ENCODE measurements at regions not wholly inside any gene's neighbourhood (a gene's known extent, or its start where the extent isn't known, plus 50 kb on each side); places are given as distances from the start of the nearest gene placed in this dataset.

- no peaks in the 10 kb centered on the region for H3K27me3 ChIP-seq (ENCODE audit: control insufficient read depth, insufficient read depth, low read length)
- no peaks in the 10 kb centered on the region for H3K9me3 ChIP-seq (ENCODE audit: control insufficient read depth, insufficient read depth, low read length)
- H3K9ac ChIP-seq (ENCODE audit: low read depth, low read length): no peak overlapping the region
- H3K36me3 ChIP-seq (ENCODE audit: control insufficient read depth, insufficient read depth, low read length): no peaks in the 10 kb centered on the region
- H3K4me1 ChIP-seq (ENCODE audit: control insufficient read depth, insufficient read depth, low read length): no peaks in the 10 kb centered on the region
- no peak overlapping the region for H3K4me3 ChIP-seq (ENCODE audit: low read depth, low read length)
Observed at GRCh38 chr1:87928623-87929022, 599.9 kb downstream of the LMO4 start.

- H3K4me3 ChIP-seq (ENCODE audit: low read depth, low read length): no peak overlapping the region
- no peaks in the 10 kb centered on the region for H3K4me1 ChIP-seq (ENCODE audit: control insufficient read depth, insufficient read depth, low read length)
- no peak overlapping the region for H3K9ac ChIP-seq (ENCODE audit: low read depth, low read length)
- no peaks in the 10 kb centered on the region for H3K36me3 ChIP-seq (ENCODE audit: control insufficient read depth, insufficient read depth, low read length)
- H3K27me3 ChIP-seq (ENCODE audit: control insufficient read depth, insufficient read depth, low read length): no peaks in the 10 kb centered on the region
- H3K9me3 ChIP-seq (ENCODE audit: control insufficient read depth, insufficient read depth, low read length): no peaks in the 10 kb centered on the region
Observed at GRCh38 chr1:87929906-87930305, 601.2 kb downstream of the LMO4 start.

GRCh38 chr1:87930796-87931195, 602.1 kb downstream of the LMO4 start:
- H3K4me1 ChIP-seq (ENCODE audit: control insufficient read depth, insufficient read depth, low read length): no peaks in the 10 kb centered on the region
- no peaks in the 10 kb centered on the region for H3K27me3 ChIP-seq (ENCODE audit: control insufficient read depth, insufficient read depth, low read length)
- no peaks in the 10 kb centered on the region for H3K9me3 ChIP-seq (ENCODE audit: control insufficient read depth, insufficient read depth, low read length)
- H3K4me3 ChIP-seq (ENCODE audit: low read depth, low read length): no peak overlapping the region
- H3K36me3 ChIP-seq (ENCODE audit: control insufficient read depth, insufficient read depth, low read length): no peaks in the 10 kb centered on the region
- no peak overlapping the region for H3K9ac ChIP-seq (ENCODE audit: low read depth, low read length)

DNA sequence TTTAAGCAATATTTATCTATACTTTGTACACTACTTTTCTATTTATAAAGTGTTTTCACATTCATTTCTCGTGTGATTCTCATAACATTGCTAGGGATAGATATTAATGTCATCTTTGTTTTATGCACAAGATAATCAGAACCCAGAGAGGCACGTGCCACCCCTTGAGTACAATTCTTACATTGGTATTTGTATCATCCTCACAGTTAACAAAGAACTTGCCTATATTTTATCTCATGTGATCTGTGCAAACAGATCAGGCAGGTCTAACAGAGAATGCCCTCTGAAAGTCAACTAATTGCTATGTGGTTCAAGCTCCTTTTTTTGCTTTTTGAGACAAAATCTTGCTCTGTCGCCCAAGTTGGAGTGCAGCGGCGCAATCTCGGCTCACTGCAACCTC, 604.5 kb downstream of the LMO4 start:
- no peaks in the 10 kb centered on the region for H3K36me3 ChIP-seq (ENCODE audit: control insufficient read depth, insufficient read depth, low read length)
- no peak overlapping the region for H3K9ac ChIP-seq (ENCODE audit: low read depth, low read length)
- no peak overlapping the region for H3K4me3 ChIP-seq (ENCODE audit: low read depth, low read length)
- no peaks in the 10 kb centered on the region for H3K27me3 ChIP-seq (ENCODE audit: control insufficient read depth, insufficient read depth, low read length)
- no peaks in the 10 kb centered on the region for H3K4me1 ChIP-seq (ENCODE audit: control insufficient read depth, insufficient read depth, low read length)
- no peaks in the 10 kb centered on the region for H3K9me3 ChIP-seq (ENCODE audit: control insufficient read depth, insufficient read depth, low read length)

- H3K27me3 ChIP-seq (ENCODE audit: control insufficient read depth, insufficient read depth, low read length): no peaks in the 10 kb centered on the region
- H3K4me3 ChIP-seq (ENCODE audit: low read depth, low read length): no peak overlapping the region
- no peaks in the 10 kb centered on the region for H3K4me1 ChIP-seq (ENCODE audit: control insufficient read depth, insufficient read depth, low read length)
- H3K36me3 ChIP-seq (ENCODE audit: control insufficient read depth, insufficient read depth, low read length): no peaks in the 10 kb centered on the region
- no peak overlapping the region for H3K9ac ChIP-seq (ENCODE audit: low read depth, low read length)
- H3K9me3 ChIP-seq (ENCODE audit: control insufficient read depth, insufficient read depth, low read length): no peaks in the 10 kb centered on the region
Observed at GRCh38 chr1:87935130-87935529, 606.5 kb downstream of the LMO4 start.

GRCh38 chr1:87937831-87938395, 609.2 kb downstream of the LMO4 start:
- H3K4me1 ChIP-seq (ENCODE audit: control insufficient read depth, insufficient read depth, low read length): peaks cover 6% of the 10 kb centered on the region
- no peaks in the 10 kb centered on the region for H3K36me3 ChIP-seq (ENCODE audit: control insufficient read depth, insufficient read depth, low read length)
- no peaks in the 10 kb centered on the region for H3K27me3 ChIP-seq (ENCODE audit: control insufficient read depth, insufficient read depth, low read length)
- no peaks in the 10 kb centered on the region for H3K9me3 ChIP-seq (ENCODE audit: control insufficient read depth, insufficient read depth, low read length)
- H3K4me3 ChIP-seq (ENCODE audit: low read depth, low read length): no peak overlapping the region
- no peak overlapping the region for H3K9ac ChIP-seq (ENCODE audit: low read depth, low read length)

DNA sequence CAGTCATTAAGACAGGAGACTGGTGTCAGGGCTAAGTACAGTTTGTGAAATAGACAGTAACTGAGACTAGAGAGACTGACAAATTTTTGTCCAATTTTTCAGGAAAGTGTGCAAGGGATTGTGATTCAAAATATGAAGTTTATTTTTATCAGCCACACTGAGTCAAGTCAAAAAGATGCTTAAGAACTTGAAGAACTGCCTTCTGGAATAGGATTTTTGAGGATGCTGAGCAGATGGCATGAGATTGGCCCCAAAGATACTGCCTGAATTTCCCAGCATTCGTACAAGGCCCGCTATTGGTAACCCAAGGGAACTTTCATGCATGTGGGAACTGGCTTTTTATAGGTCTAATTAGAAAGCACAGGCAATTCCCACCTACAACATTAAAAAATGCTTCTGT, 610.0 kb downstream of the LMO4 start:
- H3K36me3 ChIP-seq (ENCODE audit: control insufficient read depth, insufficient read depth, low read length): no peaks in the 10 kb centered on the region
- H3K27me3 ChIP-seq (ENCODE audit: control insufficient read depth, insufficient read depth, low read length): no peaks in the 10 kb centered on the region
- no peak overlapping the region for H3K4me3 ChIP-seq (ENCODE audit: low read depth, low read length)
- H3K9ac ChIP-seq (ENCODE audit: low read depth, low read length): no peak overlapping the region
- peaks cover 6% of the 10 kb centered on the region for H3K4me1 ChIP-seq (ENCODE audit: control insufficient read depth, insufficient read depth, low read length)
- no peaks in the 10 kb centered on the region for H3K9me3 ChIP-seq (ENCODE audit: control insufficient read depth, insufficient read depth, low read length)

DNA sequence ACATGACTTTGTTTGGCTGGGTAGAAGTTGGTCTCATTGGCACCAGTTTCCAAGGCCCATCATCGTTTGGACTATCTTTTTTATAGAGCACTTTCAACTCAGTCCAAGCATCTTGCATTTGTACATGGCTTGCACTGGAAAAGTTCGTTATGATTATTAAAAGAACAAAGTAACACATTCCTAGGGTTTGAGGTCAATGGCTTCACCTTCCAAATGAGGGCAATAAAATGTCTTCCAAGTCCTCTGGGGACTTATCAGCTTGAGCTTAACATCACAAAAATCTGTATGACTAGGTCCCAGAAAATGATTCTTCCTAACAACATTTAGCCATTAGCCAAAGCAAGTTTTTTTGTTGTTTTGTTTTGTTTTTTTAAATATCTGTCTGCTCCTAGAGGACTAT, 610.8 kb downstream of the LMO4 start:
- Histone ChIP-seq H3K4me3 (ENCODE audit: low read depth, low read length) (no peak overlapping the region), H3K9me3 (ENCODE audit: control insufficient read depth, insufficient read depth, low read length) (no peaks in the 10 kb centered on the region), H3K27me3 (ENCODE audit: control insufficient read depth, insufficient read depth, low read length) (no peaks in the 10 kb centered on the region), H3K9ac (ENCODE audit: low read depth, low read length) (no peak overlapping the region), H3K4me1 (ENCODE audit: control insufficient read depth, insufficient read depth, low read length) (peaks cover 6% of the 10 kb centered on the region), H3K36me3 (ENCODE audit: control insufficient read depth, insufficient read depth, low read length) (no peaks in the 10 kb centered on the region)

GRCh38 chr1:87940421-87940820, 611.7 kb downstream of the LMO4 start:
- H3K9ac ChIP-seq (ENCODE audit: low read depth, low read length): no peak overlapping the region

DNA sequence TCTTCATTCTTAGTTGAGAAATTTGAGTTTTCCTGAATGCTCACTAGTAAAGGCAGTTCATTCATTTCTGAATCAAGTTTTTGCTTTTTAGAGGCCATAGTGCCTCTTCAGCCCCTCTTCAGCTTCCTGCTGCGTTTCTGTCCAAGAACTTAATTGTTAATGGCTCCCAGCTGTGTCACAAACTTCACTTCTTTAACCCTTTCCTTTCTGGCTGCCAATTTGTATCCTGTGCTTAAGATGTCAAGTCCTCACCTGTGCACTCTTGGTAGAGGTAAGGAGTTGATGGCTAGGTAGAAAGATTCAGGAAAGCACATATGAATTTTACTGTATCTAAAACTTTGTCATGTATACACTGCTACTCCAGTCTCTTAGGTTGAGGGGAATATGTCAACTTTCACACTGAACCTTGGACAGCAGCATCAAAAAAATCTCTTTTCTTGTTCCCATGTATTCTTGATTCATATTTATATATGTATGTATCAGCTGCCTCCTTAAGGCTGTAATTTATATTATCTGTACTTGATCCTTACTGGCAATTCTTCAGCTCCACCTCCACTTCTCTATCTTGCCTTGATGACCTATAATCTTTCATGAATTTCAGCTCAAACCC, 612.8 kb downstream of the LMO4 start:
- no peak overlapping the region for H3K9ac ChIP-seq (ENCODE audit: low read depth, low read length)
- H3K27me3 ChIP-seq (ENCODE audit: control insufficient read depth, insufficient read depth, low read length): no peaks in the 10 kb centered on the region
- no peaks in the 10 kb centered on the region for H3K36me3 ChIP-seq (ENCODE audit: control insufficient read depth, insufficient read depth, low read length)
- H3K4me1 ChIP-seq (ENCODE audit: control insufficient read depth, insufficient read depth, low read length): peaks cover 6% of the 10 kb centered on the region
- H3K4me3 ChIP-seq (ENCODE audit: low read depth, low read length): no peak overlapping the region
- no peaks in the 10 kb centered on the region for H3K9me3 ChIP-seq (ENCODE audit: control insufficient read depth, insufficient read depth, low read length)

More at GRCh38 chr1:87940421-87940820, 611.7 kb downstream of the LMO4 start:
- Histone ChIP-seq H3K4me3 (ENCODE audit: low read depth, low read length) (no peak overlapping the region), H3K4me1 (ENCODE audit: control insufficient read depth, insufficient read depth, low read length) (peaks cover 6% of the 10 kb centered on the region), H3K36me3 (ENCODE audit: control insufficient read depth, insufficient read depth, low read length) (no peaks in the 10 kb centered on the region), H3K27me3 (ENCODE audit: control insufficient read depth, insufficient read depth, low read length) (no peaks in the 10 kb centered on the region), H3K9me3 (ENCODE audit: control insufficient read depth, insufficient read depth, low read length) (no peaks in the 10 kb centered on the region)

- H3K36me3 ChIP-seq (ENCODE audit: control insufficient read depth, insufficient read depth, low read length): no peaks in the 10 kb centered on the region
- peaks cover 6% of the 10 kb centered on the region for H3K4me1 ChIP-seq (ENCODE audit: control insufficient read depth, insufficient read depth, low read length)
- H3K4me3 ChIP-seq (ENCODE audit: low read depth, low read length): no peak overlapping the region
- no peaks in the 10 kb centered on the region for H3K9me3 ChIP-seq (ENCODE audit: control insufficient read depth, insufficient read depth, low read length)
- H3K9ac ChIP-seq (ENCODE audit: low read depth, low read length): no peak overlapping the region
- no peaks in the 10 kb centered on the region for H3K27me3 ChIP-seq (ENCODE audit: control insufficient read depth, insufficient read depth, low read length)
Observed at GRCh38 chr1:87942165-87942564, 613.5 kb downstream of the LMO4 start.

DNA sequence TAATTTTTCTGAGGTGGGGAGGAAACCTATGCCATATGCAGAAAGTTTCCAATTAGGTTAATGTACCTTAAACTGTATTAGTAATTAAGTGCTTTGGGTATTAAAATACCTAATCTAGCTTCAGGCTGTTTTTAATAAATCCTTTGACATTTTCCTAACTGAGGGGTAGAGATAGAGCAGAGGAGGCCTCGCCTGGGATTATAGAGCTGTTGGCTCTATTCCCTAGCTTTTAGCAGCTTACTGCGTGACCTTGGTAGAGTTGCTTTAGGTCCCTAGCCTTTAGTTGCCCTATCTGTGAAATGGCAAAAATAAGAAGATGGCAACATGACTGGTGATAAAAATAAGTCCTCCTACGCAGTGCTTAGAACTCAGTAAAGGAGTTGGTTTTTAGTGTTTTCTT, 621.0 kb downstream of the LMO4 start:
- Histone ChIP-seq H3K4me3 (ENCODE audit: low read depth, low read length) (no peak overlapping the region), H3K27me3 (ENCODE audit: control insufficient read depth, insufficient read depth, low read length) (no peaks in the 10 kb centered on the region), H3K36me3 (ENCODE audit: control insufficient read depth, insufficient read depth, low read length) (no peaks in the 10 kb centered on the region), H3K4me1 (ENCODE audit: control insufficient read depth, insufficient read depth, low read length) (peaks cover 3% of the 10 kb centered on the region), H3K9me3 (ENCODE audit: control insufficient read depth, insufficient read depth, low read length) (no peaks in the 10 kb centered on the region), H3K9ac (ENCODE audit: low read depth, low read length) (no peak overlapping the region)
